ENCODE measurements at regions not wholly inside any gene's neighbourhood (a gene's known extent, or its start where the extent isn't known, plus 50 kb on each side); places are given as distances from the start of the nearest gene placed in this dataset.
"Not testable (repeated sequence)": the region's sequence is repeated elsewhere in the genome, so short reads cannot be mapped to it uniquely, and the experiment has no call there.

DNA sequence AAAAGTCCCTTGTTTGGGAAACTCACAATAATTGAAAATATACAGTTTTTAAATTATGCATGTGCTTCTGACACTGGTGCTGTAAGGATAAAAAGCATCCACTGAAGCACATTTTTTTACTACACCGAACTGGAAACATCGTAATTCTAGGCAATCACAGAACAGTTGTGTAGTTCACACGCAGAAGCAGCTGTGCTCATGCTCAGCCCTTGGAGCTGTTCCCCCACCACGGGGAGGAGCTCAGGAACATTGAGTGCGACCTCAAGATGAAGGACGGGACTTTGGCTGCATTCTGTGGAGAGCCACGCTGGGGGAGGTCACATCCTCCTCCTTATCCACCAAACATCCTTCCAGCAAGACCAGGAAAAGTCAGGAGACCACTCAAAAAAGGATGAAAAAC is 466.3 kb upstream of the CDH4 start:
- TF ChIP-seq, protein P1, sequence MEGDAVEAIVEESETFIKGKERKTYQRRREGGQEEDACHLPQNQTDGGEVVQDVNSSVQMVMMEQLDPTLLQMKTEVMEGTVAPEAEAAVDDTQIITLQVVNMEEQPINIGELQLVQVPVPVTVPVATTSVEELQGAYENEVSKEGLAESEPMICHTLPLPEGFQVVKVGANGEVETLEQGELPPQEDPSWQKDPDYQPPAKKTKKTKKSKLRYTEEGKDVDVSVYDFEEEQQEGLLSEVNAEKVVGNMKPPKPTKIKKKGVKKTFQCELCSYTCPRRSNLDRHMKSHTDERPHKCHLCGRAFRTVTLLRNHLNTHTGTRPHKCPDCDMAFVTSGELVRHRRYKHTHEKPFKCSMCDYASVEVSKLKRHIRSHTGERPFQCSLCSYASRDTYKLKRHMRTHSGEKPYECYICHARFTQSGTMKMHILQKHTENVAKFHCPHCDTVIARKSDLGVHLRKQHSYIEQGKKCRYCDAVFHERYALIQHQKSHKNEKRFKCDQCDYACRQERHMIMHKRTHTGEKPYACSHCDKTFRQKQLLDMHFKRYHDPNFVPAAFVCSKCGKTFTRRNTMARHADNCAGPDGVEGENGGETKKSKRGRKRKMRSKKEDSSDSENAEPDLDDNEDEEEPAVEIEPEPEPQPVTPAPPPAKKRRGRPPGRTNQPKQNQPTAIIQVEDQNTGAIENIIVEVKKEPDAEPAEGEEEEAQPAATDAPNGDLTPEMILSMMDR (IDR thresholded peaks at IDR 0.05; ENCODE audit: control insufficient read depth, insufficient read depth, low read depth, low read length, missing control alignments): no peak
- H3K4me3 ChIP-seq (ENCODE audit: control insufficient read depth, low read depth, low read length): no peak overlapping the region

DNA sequence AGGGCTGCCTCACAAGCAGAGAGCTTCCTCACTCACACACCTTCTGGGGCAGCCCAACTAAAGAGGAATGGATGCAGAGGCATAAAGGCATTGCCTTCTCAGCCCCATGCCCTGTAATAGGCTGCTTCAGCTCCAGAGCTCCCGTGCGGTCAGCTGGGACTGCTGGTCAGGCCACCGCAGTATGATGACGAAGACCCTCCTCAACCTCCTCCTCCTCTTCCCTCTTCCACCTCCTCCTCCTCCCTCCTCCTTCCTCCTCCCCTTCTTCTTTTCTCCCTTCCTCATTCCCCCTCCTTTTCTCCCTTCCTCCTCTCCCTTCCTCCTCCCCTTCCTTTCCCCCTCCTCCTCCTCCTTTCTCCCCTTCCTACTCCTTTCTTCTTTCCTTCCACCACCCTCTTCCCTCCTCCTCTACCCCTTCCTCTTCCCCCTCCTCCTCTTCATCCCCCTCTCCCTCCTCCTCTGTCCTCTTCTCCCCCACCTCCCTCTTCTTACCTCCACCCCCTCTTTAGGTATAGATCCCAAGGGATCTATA is 465.3 kb upstream of the CDH4 start:
- TF ChIP-seq, protein P1 (IDR thresholded peaks at IDR 0.05; ENCODE audit: control insufficient read depth, insufficient read depth, low read depth, low read length, missing control alignments): no peak
- no peak for DNase-seq (ENCODE audit: low read depth)
- H3K4me3 ChIP-seq (ENCODE audit: control insufficient read depth, low read depth, low read length): no peak overlapping the region

More for the DNA sequence above, 466.3 kb upstream of the CDH4 start:
- no peak for DNase-seq (ENCODE audit: low read depth)

DNA sequence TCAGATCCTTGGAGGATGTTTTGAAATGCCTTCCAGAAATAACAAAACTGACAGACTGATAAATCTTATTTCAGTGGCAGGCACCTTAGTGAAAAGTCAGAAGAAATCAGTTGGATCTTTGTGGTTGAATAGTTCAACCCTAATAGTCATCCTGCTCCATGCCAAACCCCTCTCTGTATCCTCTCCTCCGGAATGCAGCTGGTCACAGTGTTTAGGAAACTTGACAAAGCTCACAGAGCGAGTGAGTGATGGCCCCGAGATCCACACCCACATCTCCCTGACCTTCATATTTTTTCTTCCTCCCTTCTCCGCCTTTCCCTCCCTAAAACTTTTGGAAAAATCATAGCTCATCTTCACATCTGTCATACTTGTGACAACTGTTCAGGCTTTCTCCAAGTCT is 464.8 kb upstream of the CDH4 start:
- TF ChIP-seq, protein P1 (IDR thresholded peaks at IDR 0.05; ENCODE audit: control insufficient read depth, insufficient read depth, low read depth, low read length, missing control alignments): no peak
- no peak overlapping the region for H3K4me3 ChIP-seq (ENCODE audit: control insufficient read depth, low read depth, low read length)
- DNase-seq (ENCODE audit: low read depth): no peak

DNA sequence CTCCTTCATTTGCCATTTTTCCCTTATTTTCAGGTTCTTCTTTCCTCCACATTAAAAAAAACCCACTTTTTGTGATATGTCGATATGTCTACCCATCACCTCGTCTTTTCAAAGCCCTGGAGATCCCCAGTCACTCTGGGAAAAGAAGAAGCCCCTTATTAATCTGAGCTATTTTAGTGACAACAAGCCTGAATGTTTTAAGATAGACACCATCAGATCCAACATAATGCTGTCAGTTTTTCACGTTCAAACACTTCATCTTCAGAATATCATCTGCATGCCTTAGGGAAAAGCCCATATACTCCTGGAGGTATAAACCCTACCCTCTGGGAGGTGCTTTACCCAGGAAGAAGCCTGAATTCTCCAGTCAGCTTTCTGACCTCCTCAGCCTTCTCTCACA is 464.0 kb upstream of the CDH4 start:
- TF ChIP-seq, protein P1 (IDR thresholded peaks at IDR 0.05; ENCODE audit: control insufficient read depth, insufficient read depth, low read depth, low read length, missing control alignments): no peak
- H3K4me3 ChIP-seq (ENCODE audit: control insufficient read depth, low read depth, low read length): no peak overlapping the region
- DNase-seq (ENCODE audit: low read depth): no peak

DNA sequence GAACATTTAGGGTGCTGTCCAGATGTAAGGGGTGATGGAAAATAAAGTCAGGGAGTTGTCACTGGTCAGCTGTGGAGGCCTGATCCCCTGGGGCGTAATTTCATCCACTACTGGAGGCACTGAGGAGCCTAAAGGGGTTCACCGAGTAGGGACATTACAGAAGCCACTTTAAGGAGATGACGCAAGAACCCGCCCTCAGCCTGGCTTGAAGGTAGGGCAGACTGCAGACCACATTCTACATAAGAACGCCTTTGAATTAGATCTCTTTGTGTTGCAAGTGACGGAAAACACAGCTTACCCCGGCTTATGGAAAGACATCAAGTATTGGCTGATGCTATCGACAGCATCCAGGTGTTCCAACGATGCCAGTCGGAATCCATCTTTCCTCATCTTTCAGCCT is 462.7 kb upstream of the CDH4 start:
- DNase-seq (ENCODE audit: low read depth): no peak
- no peak overlapping the region for H3K4me3 ChIP-seq (ENCODE audit: control insufficient read depth, low read depth, low read length)
- TF ChIP-seq, protein P1 (IDR thresholded peaks at IDR 0.05; ENCODE audit: control insufficient read depth, insufficient read depth, low read depth, low read length, missing control alignments): no peak

DNA sequence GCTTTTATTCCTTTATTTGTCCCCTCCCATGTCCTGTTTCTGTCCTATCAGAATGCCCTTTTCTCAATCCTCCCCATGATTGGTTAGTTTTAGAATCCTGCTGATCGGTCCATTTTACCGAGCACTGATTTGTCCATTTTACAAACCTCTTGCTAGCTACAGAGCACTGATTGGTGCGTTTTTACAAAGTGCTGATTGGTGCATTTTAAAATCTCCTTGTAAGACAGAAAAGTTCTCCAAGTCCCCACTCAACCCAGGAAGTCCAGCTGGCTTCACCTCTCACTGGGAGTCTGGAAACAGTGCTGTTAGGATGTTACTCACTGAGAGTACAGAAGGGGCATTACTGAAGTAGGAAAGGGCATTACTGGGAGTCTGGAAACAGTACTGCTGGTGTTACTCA is 461.7 kb upstream of the CDH4 start:
- H3K4me3 ChIP-seq (ENCODE audit: control insufficient read depth, low read depth, low read length); DNase-seq (ENCODE audit: low read depth): not testable (repeated sequence)

DNA sequence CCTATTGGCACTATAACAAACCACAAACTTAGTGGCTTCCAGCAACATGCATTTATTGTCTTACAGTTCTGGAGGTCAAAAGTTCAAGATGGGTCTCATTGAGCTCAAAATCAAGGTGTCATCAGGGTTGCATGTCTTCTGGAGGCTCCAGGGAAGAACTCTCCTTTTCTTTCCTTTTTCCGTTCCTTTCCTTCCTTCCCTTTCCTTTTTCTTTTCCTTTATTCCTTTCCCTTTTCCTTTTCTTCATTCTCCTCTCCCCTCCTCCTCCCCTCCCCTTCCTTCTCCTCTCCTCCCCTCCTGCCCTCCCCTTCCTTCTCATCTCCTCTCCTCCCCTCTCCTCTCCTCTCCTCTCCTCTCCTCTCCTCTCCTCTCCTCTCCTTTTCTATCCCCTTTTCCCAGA is 460.2 kb upstream of the CDH4 start:
- H3K4me3 ChIP-seq (ENCODE audit: control insufficient read depth, low read depth, low read length): no peak overlapping the region
- TF ChIP-seq, protein P1 (IDR thresholded peaks at IDR 0.05; ENCODE audit: control insufficient read depth, insufficient read depth, low read depth, low read length, missing control alignments): no peak
- DNase-seq (ENCODE audit: low read depth): no peak
